Right hindlimb (tissue), 1 donor: ENCODE measurements at regions not wholly inside any gene's neighbourhood (a gene's known extent, or its start where the extent isn't known, plus 50 kb on each side); places are given as distances from the start of the nearest gene placed in this dataset.

Experiments used
- DNase-seq: peaks from one replicate; pipeline ENCODE4 v3.0.0-alpha.2; 2018

DNA sequence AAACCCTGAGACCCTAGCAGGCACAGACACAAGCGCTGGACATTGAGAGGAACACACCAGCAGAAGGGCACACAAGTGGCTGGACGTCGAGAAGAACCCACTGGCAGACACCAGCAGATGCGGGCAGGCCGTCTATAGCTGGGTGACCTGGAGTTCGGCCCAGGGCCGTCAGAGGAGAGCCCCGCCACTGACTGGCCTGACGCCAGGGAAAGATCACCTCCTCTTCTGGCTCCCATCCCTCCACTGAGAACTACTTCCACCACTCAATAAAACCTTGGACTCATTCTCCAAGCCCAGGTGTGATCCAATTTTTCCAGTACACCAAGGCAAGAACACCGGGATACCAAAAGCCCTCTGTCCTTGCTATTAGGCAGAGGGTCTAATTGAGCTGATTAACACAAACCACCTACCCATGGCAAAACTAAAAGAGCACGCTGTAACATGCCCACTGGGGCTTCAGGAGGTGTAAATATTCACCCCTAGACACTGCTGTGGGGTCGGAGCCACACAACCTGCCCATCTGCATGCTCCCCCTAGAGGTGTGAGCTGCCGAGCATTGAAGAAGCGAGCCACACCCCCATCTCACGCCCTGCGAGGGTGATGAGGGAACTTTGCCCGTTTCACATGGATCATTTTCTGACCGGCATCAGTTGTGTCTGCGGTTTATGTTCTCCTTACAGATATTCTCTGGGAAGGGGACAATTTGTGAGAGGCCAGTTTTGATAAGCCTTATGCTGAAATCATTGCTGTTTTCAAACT lies 104.8 kb downstream of the HLX start:
- DNase-seq = peak; percentile 37

DNA sequence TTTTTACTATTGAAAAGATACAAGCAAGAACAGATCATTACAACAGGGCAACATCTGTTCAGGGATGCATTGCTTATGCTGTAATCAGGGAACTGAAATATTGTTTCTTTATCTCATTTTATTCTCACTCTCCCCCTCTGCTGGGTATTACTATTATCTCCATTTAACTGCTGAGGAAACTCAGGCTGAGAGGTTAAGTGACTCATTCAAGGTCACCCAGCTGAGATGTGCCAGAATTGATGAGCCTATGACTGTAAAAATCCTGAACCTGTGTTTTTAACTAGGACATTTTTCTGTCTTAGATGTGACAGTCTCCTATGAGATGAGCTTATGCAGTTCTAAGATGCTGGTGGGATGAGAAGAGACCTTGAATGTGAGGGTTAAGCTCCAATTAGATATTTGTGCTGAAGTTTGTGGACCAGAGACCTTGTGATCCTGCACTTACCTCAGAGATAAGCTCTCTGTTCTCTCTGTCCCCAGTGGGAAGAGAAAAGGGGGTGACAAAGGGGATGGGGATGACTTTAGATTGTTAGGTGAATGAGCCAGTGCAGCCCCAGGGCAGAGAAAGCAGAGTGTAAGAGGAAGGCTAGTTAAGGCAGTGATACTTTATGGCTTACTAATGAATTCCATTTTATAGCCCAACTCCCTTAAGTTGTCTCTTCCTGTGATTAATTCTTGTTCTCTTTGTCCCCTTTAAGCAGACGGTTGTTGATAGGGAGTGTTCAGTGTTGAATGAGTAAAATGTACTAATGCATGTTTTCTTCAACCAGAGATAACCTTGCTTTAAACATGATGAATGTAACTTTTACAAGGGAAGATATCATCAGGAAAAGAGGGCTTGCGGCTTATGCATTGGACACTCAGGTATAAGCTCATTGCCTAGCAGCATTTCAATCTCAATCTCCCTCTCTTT lies 111.4 kb downstream of the HLX start:
- DNase-seq = no peak

DNA sequence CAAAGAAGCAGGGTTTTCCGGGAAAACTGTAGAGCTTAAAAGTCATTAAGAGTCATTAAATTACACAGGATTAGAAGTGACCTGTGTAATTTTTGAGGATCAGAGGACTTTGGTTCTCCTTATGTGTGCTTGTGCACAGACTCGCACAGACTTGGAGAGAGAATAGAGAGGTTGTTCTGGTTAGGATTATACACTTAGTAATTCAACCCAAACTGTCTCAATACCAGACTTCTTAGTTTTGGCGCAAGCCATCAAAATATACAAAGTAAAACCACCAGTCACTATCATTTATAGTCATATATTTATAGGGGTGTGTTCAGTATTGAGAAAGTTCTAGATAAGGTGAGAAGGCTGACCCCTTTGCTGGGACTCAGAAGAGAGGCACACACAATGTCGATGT lies 112.3 kb downstream of the HLX start:
- DNase-seq = no peak

DNA sequence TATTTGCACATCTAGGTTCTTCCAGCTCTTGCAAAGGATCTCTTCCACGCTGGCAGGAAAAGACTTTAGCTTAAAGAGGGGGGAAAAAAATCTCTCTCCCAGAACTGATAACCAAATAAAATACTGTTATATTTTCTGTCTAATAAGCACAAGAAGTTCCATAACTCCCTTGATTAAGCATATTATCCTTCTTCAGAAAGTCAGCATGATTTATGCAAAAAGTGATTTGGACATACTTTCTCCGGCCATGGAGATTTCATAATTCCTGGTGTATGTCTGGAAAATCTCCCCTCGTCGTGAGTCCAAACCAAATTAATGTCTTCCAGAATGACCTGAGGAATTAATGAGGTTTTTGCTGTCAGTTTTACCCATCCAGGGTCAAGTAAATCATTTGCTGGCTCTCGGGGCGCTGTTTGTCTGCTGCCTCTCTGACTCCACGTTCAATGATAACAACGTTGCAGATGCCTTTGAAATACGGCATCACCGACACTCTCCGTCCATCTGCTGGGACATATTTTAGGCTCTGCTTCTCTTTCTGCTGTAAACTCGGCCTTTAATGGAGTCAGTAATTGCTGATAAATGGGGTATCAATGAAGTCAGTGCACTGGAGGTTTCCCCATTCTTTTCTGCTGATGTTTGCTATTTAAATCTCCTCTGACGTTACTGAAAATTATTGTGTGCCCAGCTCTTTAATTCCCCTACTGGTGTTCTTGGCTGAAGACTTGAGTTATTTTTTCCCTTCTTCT lies 112.9 kb downstream of the HLX start:
- no peak for DNase-seq

DNA sequence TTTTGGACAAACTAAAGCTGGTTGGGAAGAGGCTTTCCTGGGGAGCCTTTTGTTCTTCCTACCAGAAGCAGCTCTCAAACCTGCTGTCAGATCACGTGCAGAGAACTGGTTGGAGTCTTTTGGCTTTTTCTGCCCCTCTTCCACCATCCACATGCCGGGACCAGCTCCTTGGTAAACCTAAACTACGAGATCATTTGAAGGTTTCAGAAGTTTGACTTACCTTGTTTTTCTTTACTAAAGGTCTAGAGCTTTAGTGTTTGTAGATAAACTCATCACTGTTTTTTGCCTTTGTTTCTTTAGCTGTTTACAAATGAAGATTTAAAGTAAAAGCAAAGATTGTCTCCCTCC lies 113.4 kb downstream of the HLX start:
- no peak for DNase-seq

DNA sequence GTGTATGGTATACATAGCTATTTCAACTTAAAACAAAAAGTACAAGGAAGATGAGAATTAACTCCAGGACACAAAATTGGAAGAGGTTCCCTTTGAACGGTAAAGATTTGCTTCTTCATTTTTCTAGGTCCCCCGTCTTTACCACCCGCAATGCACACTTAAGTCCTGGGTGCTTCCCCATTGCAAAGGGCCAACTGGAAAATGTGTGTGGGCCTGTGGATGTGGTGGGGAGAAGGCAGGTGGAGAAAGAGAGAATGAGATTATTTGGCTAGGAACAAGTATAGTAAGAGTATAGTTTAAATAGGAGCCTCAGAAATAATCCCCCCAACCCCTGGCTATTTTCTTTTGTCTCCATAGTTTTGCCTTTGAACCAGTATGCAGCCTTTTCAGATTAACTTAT lies 115.4 kb downstream of the HLX start:
- no peak for DNase-seq

DNA sequence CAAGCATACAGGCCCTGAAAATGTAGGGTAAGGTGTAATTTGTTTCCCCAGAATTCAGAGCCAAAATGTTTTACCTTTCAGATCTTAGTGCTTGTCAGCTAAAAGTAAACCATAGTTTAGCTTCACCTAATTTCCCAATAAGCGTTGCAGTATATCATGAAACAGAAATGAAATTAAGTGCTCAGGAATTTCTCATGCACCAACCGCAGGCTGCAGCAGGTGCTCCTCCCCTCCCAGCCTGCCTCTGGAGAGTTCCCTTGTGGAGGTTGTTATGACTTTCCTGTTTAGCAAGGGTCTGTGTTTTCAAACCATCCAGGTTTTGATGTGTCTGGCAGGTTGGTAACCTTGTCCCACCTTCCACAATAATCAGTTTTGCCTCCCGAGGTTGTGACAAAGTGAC lies 118.5 kb downstream of the HLX start:
- no peak for DNase-seq

DNA sequence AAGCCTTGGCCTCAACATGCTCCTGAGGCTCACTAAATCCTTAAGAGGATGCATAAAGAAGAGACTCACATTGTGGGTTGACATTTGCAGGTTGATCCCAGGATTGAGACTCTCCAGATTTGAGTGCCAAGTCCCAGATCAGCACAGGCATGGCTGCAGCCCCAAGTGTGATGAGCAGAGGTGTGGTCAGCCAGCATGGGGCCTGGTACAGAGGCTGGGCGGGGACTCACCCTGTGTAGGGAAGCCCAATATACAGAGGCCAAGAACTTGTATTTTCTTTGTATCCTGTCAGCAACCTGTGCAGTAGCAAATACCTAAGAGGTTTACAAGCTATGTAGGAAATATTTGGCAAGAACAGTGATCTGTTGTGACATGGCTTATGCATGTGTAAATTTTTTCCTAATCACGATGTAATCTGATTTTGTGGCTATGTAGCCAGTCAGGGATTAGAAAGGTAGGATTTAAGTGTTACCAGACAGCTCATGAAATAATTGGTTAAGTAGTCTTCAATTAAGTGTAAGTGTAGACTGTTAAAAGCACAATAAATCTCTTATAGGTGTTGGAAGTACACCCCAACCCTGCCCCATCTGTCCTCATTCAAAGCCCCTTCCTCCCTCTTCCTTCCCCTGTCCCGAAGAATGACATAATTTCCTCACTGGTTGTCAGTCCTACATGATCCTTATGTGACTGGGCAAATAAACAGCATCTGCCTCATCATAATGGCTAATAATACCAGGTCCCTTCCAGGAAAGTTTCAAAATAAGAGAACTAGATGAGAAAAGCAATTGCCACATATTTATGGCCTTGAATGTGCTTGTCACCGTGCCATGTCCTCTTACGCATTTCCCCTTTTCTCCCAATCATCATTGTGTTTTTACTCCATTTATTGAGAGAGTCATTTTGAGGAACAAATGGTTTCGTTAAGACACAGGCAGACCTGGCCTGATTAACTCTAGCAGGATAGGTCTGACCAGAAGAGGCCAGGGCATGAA lies 120.9 kb downstream of the HLX start:
- DNase-seq = no peak

DNA sequence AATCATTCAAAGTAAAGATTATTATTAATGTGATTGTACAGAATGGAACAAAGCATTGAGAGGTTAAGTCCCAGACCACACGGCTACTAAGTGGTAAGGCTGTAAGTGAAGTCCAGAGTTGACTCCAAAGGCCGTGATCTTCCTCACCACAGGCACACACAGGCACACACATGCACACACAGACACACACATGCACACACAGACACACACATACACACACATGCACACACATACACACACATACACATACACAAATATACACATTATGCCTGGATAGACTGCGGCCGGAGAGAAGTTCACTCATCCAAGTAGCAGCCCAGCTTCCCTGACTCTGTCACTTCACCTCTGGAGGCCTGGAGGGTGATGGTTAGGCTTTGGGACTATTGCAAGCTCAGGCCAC lies 121.9 kb downstream of the HLX start:
- DNase-seq = no peak

DNA sequence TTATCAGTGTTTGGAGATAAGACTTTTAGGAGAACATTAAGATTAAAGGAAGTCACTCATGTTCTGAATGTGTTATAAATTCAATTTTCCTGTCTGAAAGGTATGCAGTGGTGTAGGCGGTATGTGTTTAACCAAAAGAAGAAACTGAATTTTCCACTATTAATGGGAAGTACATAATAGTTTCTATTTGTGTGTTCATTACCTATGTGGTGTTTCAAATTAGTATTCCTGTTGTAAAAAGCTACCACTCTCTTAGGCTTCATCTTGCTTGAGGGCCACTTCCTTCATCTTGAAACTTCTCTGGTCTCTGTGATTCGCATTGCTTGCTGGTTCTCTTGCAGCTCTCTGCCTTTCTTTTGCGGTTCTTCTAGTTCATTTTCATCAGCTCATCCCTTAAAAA lies 123.4 kb downstream of the HLX start:
- DNase-seq = no peak

DNA sequence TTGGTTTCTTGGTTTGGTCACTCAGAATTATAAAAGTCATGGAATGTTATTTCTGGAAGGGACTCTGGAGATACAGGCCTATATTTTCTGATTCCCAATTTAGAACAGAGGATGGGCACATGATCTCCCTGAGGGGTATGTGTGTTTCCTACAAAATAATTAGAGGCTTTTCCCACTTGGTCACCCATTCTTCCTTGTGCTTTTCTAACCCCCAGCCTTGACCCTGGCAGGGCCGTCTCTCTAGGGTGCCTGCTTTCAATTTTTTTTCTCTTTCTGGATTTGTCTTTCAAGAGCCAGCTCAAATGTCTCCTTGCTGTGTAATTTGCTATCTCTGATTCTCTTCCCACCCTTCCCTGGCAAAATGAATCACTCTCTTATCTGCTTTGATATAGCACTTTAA lies 131.9 kb downstream of the HLX start:
- DNase-seq = no peak

DNA sequence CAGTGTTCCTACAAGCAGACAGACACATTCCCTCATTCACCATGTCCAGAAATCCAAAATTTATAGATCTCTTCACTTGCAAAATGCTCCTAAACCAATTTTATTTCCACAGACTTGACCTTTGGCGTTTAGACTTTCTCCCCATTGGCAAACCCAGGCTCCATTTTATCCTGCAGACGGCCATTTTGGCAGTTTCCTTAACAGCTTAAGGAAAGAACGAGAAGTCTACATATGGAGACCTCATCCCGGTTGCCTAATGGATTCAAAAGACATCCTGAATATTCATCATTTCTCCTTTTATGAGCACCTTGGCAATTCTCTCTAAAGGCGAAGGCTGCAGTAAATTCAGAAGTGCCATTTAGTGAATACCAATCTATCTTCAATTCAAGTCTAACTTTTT lies 132.9 kb downstream of the HLX start:
- DNase-seq = no peak

DNA sequence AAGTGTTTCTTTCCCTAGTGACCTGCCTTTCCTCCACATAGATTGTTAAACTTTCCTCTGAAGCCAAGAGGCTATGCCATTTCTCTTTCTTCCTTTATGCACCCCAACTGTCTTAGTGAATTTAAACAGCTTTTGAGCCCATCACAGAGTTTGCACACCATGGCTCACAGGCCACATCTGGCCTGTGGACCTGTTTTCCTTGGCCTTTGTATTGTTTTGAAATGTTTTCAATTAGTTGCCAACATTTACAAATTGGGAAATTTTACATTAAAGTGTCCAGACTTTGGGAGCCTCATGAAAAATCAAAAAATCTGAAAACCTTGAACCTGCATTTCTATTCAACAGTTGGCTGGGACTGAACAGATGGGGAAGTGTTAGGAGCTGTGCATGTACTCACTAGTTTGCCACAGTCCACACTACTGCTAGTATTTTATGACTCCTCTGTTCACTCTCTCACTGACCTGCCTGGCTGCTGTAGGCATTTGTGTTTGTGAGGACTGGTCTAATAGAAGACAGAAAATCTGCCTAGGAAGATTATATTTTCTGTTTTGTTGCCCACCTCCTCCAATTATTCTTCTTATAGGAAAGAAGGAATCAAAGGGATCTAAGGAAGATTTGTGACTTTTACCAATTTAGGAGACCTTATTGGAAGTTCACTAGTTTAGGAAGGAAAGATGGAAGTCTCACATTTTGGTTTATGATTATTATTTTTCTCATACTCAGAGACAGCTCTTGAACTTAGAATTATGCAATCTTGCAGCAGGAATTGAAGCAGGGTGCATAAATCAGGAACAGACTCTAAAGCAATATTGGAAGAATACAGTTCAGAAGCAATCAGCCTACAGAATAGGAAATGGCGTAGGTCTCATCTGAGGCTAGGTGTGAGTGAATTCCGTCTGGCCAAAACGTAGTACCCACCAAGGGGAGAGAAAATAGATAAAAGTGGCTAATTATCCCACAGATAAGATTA lies 134.7 kb downstream of the HLX start:
- DNase-seq = no peak

DNA sequence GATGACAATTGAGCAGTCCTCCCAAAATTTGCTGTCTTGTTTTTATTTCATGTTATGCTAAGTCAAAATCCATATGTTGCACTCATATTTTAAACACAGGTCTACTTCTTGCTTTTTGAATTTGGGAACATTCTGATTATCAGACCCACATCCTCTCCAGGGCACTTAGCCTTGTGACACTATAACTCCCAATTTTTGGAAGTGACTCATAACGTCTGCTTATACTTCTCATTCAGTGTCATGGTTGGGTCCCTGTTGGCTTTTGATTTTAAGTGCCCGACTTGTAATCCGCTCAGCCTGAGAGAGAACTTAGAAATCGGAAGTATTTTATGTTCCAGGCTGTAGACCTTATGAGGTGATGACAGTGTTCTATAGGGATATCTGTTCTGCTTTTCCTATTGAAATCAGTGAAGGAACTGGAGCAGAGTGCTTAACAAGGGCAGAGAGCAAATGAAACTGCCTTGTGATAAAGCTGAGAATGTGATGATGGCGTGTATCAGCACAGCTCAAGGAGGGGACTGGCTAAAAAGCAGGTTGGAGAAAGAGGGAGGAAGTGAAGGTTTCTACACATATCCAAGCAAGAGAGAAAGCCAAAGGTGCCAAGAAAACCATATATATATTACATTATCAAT lies 136.0 kb downstream of the HLX start:
- DNase-seq = no peak

DNA sequence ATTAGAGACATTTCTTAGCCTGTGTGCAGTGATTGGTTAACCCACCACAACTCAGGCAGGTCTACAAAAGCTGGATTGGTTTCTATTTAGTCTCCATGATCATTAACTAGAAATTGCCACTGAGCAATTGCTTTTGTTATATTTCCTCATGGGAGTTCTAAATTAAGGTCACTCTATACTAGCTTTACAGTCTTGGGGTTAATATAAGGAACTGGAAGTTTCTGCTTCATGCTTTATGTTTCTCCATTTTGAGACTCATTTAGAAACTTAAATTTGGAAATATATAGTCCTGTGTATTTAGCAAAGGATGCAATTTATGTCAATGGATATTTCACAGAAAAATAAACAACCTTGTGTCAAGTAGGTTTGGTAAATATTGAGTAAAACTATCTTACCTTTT lies 137.5 kb downstream of the HLX start:
- DNase-seq = no peak

DNA sequence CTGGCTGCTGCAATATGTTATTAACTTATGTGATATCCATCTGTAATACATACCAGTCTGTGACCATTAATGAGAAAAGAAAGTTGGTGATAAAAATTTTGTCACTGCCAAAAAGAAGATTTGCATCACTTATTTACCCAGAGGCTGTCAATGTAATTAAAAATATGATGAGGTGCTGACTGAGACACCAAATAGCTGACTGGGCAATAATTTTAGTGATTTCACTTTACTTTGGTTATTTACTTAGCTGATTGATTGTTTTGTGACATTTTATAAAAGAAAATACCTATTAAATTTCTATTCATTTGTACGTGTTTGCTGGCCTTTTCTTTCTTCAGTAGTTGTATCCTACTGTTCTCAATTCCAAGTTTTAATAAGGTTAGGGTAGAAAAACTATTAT lies 139.2 kb downstream of the HLX start:
- no peak for DNase-seq

DNA sequence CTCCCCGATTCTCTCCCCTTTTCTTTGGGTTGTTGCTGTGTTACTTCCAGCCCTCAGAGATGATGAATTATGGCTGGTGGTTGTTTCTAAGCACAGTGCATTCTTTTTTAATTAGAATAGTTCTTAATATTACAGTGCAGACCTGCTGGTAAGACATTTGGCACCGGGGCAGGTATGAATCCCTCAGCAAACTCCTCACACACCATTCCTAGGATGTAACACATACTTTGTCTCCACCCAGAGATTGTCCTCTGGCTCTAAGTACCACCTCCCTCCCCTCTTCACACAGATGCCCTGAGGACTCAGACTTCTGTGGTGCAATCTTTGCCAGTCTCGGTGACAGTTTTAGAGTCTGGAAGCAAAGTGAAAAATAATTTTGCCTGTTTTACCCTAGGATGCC lies 143.1 kb downstream of the HLX start:
- DNase-seq = no peak

DNA sequence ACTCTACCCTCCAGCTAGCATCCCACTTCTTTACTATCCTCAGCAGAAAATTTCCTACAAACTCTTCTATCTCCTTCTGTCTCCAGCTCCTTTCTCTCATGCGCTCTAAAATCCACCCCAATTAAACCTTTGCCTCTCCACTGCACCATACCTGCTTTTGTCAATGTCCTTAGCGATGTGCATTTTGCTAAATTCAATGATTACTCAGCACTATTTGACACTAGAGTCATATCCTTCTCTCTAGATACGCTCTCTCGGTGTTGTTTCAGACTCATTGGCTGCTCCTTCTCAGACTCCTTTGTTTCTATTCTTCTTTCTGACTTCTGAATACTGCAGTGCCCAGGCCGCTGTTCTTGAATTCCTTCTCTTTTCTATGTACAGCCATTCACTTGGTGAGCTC lies 144.2 kb downstream of the HLX start:
- DNase-seq = no peak

DNA sequence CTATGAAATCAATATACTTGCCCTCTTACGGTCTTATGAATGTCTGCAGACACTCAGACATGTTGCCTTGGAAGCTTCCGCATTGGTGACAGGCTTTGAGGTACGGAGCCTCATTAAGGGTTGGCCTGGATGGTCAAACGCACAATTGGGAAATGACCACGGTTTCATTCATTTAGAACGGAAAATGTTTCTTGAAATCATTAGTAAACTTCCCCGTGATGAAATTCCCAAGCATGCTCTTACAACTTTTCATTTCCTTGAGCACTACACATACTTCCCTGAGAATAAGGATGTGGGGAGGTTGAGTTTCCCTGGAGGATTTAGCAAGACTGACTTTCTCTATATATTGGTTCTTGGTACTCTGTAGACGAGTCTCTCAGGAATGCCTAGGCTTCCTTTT lies 146.3 kb downstream of the HLX start:
- DNase-seq = no peak

DNA sequence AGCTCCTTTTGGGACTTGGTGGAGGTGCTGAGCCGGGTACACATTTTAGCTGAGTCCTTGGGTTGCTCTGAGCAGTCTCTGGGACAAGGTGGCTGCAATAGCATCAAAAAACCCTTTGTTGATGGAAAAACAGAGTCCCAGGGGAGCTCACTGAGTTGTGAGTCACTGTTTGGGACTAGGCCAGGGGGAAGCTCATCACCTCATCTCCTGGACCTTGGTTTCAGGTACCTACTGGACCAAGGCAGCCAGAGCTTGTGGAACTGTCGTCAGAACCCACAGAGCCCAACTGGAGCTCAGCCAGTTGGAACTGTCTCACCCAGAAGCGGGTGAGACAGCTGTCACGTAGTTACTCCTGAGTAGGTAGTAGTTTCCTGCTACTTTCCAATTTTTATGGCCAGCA lies 146.7 kb downstream of the HLX start:
- DNase-seq = no peak
